ENCODE measurements at regions not wholly inside any gene's neighbourhood (a gene's known extent, or its start where the extent isn't known, plus 50 kb on each side); places are given as distances from the start of the nearest gene placed in this dataset.

GRCh38 chr13:21297447-21297846 is 121.0 kb downstream of the MRPL57 start:
- TF ChIP-seq CTCF (IDR thresholded peaks at IDR 0.05), result no peak
- no peak for TF ChIP-seq POLR2A (IDR thresholded peaks at IDR 0.05)
- no peak for TF ChIP-seq POLR2AphosphoS5 (IDR thresholded peaks at IDR 0.05)
- TF ChIP-seq EP300 (IDR thresholded peaks at IDR 0.05), result no peak
